NCI-H2029 treated with DMSO at 0.1 percent for 48 hours (cell line): ENCODE measurements at regions not wholly inside any gene's neighbourhood (a gene's known extent, or its start where the extent isn't known, plus 50 kb on each side); places are given as distances from the start of the nearest gene placed in this dataset.
A peak's percentile ranks its signal among the peaks of the same experiment; 100 is the strongest.

Source experiments
- DNase-seq: peaks from one replicate; lab custom pipeline; 2025; lab: John Stamatoyannopoulos, UW

DNA sequence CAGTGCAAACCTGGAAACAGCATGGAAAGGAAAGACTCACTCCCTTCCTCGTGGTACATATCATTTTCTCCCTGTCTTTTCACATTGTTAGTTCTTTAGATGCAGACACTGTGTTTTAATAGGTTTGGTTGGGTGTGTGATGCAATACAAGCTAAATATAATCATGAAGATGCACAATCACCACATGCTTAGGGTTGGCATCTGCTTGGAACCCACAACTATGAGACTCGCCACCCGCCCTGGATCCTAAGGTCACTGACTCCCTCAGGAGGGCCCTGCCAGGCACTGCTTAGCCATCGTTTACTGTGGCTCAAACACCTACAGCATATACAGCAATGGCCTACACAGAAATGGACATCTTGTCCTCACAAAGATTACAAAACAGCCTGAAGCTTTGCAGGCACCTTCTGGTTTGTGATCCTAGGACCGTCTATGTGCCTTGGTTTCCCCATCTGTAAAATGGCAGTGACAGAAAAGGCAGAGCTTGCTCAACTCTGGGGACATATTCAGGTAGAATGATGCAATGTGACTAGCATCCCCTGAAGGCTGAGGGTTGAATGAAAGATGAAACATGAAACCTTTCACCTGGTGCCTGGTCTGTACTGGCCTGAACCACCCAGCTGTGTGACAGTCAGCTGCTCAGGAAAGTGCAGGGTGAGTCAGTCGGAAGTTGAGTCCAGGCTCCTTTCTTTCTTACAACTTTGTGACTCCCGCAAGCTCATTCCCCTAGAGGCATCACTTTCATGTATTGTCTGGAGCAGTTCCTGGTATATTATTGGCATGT lies 123.6 kb upstream of the PFN2 start:
- DNase-seq = peak; percentile 4

DNA sequence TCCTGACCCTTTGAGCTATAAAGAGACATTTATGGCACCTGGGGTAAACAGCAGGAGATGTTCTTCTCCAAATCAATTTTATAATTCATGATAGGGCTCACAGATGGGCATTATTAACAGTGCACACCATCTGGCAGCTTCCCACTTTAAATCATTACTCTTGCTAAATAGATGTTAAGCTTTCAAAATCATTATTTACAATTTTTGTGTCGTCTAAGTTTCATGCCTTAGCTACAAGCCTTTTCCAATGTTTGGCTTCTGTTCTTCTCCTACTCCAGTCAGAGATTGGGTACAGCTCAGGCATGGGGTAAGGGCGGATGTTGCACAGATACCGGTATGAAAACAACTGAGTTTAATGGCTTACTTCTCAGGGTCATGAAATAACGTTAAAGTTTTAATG lies 120.9 kb upstream of the PFN2 start:
- DNase-seq = no peak

DNA sequence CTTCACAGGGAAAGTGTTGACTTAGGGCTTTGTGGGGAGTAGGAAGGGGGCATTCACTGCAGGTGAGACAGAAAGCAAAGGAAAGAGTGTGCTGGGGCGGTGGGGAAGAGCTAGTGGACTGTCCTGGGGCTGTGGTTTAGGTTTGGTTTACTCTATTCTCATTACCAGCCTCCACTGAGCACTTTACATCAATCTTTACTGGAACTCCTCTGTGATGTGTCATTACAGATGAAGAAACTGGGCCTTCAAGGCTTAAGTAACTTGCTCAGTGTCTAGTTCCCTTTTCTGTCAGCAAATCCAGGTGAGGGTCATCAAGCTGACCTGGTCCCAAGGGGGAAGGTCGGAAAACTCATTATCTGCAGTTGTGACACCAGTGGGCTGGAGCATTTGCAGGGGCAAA lies 120.2 kb upstream of the PFN2 start:
- DNase-seq = no peak

DNA sequence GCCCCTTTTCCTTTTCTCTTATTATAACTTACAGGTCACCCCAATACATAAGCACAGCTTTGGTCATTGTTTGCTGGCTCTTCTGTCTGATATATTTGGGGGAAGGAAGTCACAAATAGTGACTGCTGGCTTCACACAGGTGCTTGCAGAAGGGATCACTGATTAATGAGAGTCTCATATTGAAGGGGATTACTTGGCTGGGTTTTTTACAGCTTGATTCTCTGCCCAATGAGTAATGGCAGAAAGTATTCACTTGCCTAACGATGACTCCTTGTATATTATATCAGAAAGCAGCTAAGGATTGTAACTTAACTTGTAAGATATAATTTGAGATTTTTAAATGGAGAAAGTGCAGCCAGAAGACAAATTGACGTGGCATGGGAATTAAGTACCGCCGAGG lies 119.3 kb upstream of the PFN2 start:
- DNase-seq = no peak

DNA sequence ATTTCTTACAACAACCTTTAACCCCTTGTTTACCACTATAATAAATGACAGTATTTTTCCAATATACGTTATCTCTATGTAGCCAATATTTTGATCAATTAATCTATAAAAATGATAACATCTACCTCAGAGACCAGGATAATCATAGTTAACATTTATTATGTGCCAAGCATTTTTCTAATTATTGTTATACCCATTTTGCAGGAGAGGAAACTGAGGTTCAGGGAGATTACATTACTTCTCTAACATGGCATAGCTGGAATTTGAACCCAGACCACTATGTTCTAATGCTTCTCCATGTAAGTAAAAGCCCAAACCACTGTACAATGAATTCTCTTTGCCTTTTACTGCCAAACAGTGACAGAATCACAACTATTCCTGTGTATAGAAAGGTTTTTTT lies 113.4 kb upstream of the PFN2 start:
- no peak for DNase-seq

DNA sequence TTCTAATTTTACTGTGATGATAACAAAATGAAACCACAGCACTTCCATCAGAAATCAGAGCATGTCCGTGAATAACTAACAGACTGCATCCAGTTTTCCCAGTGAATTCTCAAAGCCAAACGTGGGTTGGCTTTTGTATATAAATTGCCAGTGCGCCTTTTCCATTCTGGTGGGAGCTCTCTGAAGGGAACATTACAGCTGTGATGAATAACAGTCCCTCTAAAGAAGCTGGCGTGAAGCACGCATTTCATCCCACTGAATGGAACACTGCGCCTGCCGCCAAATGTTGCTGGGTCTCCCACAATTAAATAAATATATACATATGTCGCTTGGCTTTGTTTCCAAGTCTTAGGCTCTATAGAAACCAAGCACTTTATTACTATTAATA lies 113.0 kb upstream of the PFN2 start:
- no peak for DNase-seq

DNA sequence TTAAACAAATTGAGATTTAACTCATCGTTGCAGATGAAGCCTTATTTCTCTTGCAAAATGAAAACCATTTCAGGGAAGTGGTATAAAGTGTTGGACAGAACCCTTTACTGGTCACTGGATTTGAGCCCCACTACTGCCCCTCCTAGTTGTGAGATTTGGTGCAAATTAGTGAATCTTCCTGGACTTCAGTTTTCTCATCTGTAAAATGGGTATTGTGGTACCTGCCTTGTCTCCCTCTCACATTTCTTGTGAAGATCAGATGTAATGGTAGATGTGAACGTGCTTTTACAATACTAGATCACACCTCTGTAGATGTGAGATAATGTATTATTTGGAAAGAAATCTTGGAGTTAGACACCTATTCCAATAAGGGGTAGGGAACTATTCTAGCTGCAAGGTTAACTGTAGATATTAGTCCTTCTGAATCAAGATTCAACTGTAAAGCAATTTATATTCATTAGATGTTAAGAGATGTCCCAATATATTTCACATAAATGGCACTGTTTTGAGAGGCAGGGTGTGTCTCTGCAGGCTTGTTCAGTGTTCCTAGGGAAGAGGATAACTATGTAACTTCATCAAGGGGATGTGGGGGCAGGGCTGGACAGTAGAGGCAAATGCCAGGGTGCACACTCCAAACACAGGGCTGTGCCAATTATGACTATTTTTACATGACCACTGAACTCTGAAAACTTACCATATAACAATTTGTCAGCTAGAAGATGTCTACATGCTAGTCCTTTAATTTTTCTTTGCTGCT lies 112.4 kb upstream of the PFN2 start:
- DNase-seq = no peak

DNA sequence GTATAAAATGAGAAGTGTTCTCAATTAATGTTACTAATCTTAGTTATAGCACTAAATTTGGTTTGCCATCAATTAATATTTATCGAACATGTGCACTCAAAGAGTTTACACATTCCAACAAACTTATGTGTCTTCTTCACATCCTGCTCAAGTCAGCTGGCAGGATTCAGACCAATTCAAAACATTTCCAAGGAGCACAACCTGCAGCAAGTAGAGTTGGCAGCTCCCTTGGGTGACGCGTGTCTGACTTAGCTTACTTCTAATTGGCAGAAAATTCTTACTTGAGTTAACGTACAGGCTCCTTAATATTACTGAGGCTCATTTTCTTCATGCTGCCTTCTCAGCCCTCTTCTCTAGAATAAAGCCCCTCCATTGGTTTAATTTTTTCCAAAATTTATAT lies 110.4 kb upstream of the PFN2 start:
- DNase-seq = no peak

DNA sequence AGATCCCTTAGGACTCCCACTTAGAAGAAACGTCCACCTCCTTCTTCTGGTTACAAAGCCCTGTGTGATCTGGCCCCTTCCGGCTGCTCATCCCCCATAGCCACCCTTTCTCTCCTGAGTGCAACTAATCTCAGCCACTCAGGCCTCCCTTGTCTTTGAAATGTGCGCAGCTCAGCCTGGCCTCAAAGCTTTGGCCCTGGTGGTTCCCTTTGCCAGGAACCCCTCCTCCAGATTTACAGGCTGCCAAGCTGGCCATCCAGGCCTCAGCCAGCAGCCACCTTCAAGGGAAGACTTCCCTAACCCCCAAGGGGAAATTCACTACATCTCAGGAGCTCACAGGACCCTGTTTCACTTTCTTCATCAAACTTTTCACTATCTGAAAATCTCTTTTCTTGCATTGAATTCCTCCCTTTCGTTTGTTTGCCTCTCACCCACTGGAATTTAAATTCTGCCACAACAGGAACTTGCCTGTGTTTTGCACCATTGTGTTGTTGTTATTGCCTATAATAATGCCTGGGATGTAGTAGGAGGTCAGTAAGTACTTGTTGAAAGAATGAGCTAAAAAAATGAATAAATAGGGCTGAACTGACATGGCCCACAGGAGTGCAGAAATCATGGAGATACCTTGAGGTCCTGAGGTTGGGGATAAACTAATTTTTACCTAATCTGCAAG lies 109.5 kb upstream of the PFN2 start:
- no peak for DNase-seq

DNA sequence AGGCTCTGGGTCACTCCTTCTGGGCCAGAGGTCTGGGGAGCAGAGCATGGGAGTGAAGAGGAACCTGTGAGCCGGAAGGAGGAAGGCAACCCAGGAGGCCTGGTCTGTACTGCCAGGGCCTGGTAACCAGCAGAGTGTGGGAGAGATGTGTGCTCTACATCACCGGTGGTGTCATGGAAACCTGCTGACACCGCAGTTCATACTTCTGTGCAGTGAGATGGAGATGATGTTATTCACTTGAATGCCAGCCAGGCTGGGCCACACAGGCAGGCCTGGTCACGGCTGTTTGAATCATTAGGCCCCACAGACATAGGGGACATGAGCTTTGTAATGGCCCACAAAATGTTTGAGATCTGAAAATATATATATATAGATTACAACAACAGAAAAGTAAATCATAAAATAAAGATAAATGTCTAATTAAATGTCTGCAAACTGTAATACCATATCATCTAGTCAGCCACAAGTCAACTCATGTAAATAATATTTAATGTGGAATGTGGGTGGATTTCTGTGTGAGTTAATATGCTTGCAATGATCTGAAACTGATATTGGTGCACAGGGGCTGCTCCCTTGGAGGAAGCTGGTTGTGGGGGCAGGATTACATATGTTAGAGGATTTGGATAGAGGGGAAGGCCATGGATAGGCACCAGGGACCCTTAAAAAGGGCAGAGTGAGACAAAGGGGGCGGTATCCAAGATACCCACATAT lies 108.5 kb upstream of the PFN2 start:
- DNase-seq = no peak

DNA sequence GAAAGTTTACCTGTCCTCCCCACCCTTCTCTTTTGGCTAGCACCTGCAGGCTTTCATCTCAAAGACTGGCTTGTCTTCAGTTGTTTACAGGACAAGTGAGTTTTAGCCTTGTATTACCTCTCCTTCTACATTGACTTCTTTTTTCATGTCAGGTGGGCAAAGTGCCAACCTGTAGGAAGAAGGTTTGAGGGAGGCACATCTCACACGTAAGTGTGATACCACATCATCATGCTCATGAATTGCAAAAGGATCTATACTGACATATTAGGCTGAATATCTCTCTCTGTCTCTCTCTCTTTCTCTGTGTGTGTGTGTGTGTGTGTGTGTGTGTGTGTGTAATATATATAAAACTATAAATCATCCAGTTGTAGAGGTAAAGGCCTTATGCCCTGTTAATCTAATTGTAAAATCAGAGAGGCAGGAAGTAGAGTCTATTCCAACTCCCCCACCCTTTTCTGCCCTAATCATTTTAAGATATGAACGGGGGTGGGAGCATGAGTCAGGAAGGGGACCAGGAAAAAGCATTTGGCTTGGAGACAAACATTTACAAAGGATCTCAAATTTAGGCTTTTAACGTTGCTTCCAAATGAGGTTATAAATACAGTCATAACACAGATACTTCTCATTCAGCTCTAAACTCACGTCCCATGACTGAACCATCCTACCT lies 107.0 kb upstream of the PFN2 start:
- DNase-seq = no peak

DNA sequence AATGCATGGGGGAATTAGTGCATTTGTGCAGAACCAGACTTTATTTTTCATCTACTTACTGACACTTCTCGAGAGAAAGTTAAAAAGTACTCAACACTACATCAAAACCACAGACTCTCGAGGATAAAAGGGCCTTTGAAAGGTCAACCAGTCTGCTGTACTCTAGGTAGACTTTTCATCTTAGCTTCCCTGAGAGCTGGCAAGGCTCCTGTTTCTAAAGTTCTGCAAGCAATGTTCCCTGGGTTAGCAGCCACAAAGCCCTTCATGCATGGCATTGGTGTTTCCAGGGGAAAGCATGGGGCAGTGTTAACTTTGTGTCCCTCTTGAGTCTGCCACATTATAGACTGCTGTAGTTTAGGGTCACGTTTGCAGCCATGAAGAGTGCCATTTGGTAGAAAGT lies 106.4 kb upstream of the PFN2 start:
- no peak for DNase-seq

DNA sequence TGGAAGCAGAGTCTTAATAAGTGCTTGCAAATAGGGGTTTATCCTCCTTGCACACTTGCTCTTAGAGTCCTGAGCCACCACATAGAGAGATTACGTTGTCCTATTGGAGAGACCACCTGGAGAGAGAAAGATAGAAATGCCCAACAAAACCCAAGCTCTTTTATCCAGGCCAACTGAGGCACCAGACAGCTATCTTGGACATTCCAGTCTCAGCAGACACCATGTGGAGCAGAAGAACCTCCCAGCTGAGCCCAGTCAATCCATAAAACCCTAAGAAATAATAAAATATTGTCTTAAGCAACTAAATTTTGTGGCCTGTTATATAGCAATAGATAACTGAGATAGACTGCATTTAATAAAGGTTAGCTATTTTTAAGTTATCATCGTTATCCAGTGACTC lies 105.7 kb upstream of the PFN2 start:
- DNase-seq = no peak

DNA sequence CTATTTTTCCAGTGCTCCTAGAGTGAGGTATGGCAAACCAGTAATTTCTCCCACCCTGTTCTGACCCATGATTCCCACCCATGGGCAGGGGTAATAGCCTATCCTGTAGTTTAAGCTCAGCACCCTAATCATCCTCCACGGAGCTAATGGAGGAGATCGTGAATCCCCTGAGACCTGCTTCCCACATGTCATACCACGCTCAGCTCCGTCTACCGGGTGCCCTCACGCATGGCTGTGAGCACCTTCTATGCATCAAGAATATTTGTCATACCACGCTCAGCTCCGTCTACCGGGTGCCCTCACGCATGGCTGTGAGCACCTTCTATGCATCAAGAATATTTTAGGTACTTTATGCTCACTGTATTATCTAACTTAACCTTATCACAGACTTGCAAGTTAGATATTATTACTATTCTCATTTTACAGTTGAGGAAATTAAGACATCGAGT lies 104.7 kb upstream of the PFN2 start:
- DNase-seq = no peak

DNA sequence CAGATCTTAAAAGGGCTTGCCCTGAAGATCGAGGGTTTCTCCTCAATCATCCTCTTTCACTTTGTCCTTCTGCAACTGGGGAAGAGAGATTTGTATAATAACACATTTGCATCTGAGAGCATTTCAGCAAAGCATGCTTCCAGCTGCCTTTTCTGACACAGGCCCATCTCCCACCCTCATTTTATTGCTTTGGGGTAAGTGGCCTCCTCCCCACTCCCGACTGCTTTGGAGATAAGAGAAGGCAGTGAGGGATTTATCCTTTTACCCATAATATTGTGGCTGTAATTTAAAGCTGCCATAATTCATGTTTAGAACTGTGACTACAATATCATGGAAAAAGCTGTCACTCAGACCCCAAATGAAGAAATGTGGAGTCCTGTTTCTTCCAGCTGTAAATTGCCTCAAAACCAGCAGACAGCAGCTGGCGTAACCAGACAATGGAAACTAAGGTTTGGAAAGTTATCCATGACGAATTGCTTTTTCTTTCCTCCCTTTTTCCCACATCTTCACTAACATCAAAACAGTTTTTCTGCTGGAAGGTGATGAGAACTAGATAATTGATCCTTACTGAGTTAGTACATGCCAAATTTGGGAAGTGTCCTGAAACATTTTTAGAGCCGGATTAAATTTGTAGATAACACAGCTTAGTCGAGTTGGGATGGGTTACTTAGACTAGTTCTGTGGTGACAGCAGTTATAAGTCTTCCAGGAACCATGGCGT lies 104.2 kb upstream of the PFN2 start:
- DNase-seq = no peak

DNA sequence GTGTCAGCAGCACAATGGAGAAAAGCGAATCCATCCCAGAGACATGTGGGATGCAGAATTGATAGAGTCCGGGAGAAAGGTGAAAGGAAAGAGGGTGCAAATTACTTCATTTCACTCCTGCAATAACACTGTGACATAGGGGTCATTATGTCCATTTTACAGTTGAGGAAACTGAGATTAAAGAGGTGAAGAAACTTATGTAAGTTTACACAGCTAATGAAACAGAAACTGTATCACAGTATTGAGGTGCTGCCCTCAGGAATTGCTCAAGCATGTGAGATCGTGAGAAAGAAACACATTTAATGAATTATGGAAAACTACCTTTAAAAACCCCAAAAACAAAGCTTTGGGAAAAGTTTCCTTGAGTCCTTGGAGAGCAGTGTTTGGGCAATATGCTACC lies 103.6 kb upstream of the PFN2 start:
- no peak for DNase-seq

DNA sequence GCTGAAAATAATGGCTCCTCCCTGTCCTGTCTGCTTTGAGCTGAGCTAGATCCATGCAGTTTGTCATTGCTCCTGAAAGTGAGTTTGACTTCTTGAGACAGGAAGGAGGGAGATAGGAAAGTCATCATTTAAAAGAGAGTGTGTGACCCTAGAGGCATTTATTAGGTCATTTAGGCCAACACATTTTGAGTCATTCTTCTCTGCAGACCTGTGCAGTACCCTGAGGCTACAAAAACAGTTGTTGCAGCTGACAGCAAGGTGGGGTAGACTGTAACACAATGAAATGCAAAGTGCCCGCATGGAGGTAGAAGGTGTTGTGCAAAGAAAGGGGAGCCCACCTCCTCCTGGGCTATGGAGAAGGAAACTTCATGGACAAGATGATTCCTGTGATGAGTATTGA lies 102.8 kb upstream of the PFN2 start:
- no peak for DNase-seq

DNA sequence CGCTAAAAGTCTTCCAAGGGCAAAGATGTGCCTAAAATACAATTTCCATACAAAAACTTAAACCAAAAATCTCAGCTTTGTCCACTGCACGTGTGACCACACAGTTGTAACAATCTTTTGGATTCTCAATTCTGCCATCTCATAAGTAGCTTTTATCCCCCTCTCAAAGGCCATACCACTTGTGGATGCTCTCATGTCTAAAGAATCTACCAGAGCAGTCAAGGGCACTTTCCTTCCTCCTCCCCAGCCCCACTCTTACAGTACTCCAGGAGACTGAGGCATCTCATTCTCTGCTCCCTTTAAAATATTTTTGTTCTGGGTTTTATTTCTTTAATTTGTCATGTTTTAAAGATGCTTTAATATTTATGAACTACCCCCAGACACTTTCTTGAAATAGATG lies 102.3 kb upstream of the PFN2 start:
- DNase-seq = no peak

DNA sequence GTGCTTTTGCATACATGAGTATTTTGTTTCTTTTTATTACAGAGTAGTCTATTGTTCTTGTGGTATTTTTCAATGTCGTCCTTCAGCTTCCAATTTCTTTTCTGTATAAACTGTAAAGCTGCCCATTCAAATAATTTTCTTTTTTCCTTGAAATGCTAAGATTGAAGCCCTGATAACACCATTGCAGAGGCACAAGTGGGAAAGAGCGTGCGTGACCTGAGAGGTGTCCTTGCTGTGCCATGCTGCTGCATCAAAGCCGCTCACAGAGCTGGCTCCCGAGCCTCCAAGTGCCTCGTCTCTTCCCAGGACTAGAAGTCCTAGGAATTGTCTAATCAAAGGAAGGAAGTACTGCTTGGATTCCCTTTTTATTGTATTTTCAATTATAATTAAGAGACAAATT lies 101.9 kb upstream of the PFN2 start:
- DNase-seq = no peak

DNA sequence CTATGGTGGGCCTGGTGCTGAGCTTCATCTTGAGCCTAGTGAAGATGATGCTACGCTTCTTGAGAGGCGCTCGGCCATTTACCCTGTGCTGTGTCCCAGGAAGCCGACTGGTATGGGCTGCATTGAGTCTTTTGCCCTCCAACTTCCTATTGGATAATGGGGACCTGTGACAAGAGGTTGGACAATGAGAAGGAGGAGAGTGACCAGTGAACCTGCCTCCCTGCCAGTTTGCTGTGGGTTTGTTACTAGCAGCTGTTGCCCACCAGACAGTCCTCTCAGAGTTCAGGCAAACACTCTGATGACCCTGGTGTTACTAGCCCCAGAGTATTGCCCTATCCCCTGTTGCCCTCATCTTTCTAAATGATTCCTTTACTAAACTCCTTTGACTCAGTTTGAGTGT lies 99.6 kb upstream of the PFN2 start:
- no peak for DNase-seq

DNA sequence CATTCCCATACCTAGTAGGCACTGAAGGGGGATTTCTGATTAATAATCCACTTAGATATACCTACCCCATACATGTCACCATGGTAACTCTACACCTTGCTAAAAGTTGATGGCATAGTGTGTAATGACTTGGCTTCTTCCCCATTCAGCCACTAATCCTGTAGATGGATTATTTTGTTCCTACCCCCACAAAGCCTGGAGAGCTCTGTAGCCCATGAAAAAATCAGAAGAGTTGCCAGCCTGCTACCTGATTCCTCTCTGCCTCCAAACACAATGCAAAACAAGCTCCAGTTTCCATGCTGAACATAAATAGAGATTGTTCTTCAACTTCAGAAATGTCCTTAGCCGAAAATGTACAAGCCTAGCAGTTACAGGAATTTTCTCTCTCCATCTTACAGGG lies 98.9 kb upstream of the PFN2 start:
- no peak for DNase-seq
